GM21529 (cell line): ENCODE measurements at regions not wholly inside any gene's neighbourhood (a gene's known extent, or its start where the extent isn't known, plus 50 kb on each side); places are given as distances from the start of the nearest gene placed in this dataset.

Experiments used
- ATAC-seq: cut with Tn5 transposase; IDR thresholded peaks from one replicate; pipeline ENCODE4 v1.9.1; 2021; ENCODE audit not compliant: unreplicated experiment

- ATAC-seq = no peak
Observed at GRCh38 chr15:66832664-66833063, 130.6 kb downstream of the SMAD6 start.

GRCh38 chr15:66833371-66833770 lies 131.3 kb downstream of the SMAD6 start:
- ATAC-seq = no peak

- ATAC-seq = no peak
Observed at GRCh38 chr15:66833803-66834202, 131.8 kb downstream of the SMAD6 start.

GRCh38 chr15:66834881-66835878 lies 133.1 kb downstream of the SMAD6 start:
- no peak for ATAC-seq

GRCh38 chr15:66836231-66837030 lies 134.4 kb downstream of the SMAD6 start:
- no peak for ATAC-seq

- ATAC-seq = no peak
Observed at GRCh38 chr15:66838202-66838601, 136.2 kb downstream of the SMAD6 start.

GRCh38 chr15:66838671-66839239 lies 136.7 kb downstream of the SMAD6 start:
- ATAC-seq = no peak

GRCh38 chr15:66839506-66840112 lies 137.6 kb downstream of the SMAD6 start:
- ATAC-seq = no peak

GRCh38 chr15:66840615-66841390 lies 138.8 kb downstream of the SMAD6 start:
- no peak for ATAC-seq

- no peak for ATAC-seq
Observed at GRCh38 chr15:66841953-66842681, 140.1 kb downstream of the SMAD6 start.

- no peak for ATAC-seq
Observed at GRCh38 chr15:66842710-66843441, 140.8 kb downstream of the SMAD6 start.

GRCh38 chr15:66843581-66843980 lies 141.5 kb downstream of the SMAD6 start:
- no peak for ATAC-seq

- no peak for ATAC-seq
Observed at GRCh38 chr15:66844041-66844746, 142.2 kb downstream of the SMAD6 start.

GRCh38 chr15:66844747-66845145 lies 142.7 kb downstream of the SMAD6 start:
- ATAC-seq = no peak

GRCh38 chr15:66845266-66845785 lies 143.3 kb downstream of the SMAD6 start:
- no peak for ATAC-seq

GRCh38 chr15:66846031-66846430 lies 144.0 kb downstream of the SMAD6 start:
- no peak for ATAC-seq

- no peak for ATAC-seq
Observed at GRCh38 chr15:66846811-66847210, 144.8 kb downstream of the SMAD6 start.

- ATAC-seq = no peak
Observed at GRCh38 chr15:66847565-66847991, 145.5 kb downstream of the SMAD6 start.
